ENCODE measurements at regions not wholly inside any gene's neighbourhood (a gene's known extent, or its start where the extent isn't known, plus 50 kb on each side); places are given as distances from the start of the nearest gene placed in this dataset.

DNA sequence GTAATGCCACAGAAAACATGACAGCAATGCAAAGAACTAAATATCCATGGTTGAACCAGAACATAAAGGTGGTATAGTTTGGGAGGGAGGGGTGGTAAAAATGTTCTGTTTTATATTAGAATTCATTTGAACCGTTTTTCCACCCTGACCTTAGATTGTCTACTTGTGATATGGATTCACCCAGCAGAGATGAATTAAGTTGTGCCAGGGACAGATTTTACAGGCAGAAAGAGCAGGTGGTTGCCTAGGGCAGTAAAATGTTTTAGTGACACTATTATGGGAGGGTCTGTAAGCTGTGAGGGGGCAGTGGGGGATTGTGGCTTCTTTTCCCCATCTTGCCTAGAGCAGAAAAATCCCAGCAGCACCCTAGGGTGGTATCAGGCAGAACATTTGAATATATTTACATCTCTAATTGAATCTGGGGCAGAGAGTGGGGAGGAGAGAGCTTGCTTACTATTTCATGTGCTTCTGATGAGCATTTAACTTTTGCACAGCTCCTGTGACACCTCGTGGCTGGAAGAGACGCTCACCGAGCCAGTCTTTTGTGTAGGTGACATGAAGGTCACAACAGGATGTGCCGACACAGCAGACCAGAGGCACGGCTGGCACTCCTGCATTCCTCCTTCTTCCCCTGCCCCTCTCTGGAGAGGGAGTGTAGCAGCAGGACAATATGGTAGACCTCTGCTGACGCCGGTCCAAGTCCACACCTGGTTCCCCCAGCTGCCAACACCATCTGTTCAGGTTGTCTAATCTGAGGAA, 452.3 kb downstream of the IRS2 start:
- Histone ChIP-seq H3K36me3 (no peaks in the 10 kb centered on the region), H3K9ac (ENCODE audit: low read depth in 2 of 2, low read length in 2 of 2) (no peak overlapping the region), H3K27me3 (no peaks in the 10 kb centered on the region), H3K27ac (no peak overlapping the region), H3K4me3 (no peak overlapping the region), H3K9me3 (no peaks in the 10 kb centered on the region), H3K4me1 (no peaks in the 10 kb centered on the region)
- no peak for DNase-seq
- TF ChIP-seq, protein P1, sequence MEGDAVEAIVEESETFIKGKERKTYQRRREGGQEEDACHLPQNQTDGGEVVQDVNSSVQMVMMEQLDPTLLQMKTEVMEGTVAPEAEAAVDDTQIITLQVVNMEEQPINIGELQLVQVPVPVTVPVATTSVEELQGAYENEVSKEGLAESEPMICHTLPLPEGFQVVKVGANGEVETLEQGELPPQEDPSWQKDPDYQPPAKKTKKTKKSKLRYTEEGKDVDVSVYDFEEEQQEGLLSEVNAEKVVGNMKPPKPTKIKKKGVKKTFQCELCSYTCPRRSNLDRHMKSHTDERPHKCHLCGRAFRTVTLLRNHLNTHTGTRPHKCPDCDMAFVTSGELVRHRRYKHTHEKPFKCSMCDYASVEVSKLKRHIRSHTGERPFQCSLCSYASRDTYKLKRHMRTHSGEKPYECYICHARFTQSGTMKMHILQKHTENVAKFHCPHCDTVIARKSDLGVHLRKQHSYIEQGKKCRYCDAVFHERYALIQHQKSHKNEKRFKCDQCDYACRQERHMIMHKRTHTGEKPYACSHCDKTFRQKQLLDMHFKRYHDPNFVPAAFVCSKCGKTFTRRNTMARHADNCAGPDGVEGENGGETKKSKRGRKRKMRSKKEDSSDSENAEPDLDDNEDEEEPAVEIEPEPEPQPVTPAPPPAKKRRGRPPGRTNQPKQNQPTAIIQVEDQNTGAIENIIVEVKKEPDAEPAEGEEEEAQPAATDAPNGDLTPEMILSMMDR (IDR thresholded peaks at IDR 0.05) = no peak
- intact Hi-C loops (cut with DNase I) = loop anchor here (10.0 kb wide), 1 partner anchor 451 kb away; the partner anchor contains the start of gene IRS2

DNA sequence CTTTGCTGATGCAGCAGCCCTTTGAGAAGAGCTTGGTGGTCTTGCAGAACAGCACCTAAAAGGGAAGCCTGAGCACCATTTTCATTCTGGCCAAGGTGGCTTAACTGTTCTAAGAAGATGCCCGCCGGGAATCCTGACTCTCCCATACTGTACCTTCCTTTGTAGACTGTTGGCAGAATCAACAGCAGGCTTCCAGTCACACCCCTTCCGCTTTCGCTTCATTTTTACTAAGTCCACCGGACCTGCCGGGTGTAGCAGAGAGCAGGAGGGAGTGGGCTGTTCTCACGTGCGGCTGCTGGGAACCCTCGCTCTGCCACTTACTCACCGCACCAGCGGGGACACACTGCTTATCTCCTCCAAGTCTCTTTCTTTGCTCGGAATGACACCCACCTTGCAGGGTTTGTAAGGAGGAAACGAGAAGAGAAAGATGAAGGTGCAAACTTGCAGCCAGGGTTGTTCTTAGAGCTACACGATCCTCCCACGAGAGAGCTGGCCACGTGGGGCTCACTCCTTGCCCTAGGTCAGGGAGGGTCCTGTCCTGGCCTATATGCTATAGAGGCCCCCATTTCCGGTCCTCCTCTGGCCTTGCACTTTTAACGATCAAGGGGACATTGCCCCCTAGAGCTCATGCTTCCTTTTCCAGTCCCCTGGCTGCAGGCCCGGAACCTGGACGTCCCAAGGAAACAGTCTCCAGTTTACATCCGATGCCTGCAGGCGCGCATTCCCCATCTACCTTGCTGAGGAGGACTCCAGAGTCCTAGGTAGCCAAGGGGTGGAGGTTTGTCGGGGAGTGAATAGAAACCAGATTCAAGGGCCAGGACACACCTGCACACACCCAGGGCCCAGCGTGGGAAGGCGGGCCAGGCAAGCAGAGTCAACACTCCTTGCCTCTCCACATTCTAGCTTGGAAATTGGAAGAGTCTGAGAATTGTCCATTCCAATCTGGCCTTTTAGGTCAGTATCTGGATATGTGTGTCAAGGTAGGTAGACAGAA, 453.6 kb downstream of the IRS2 start:
- H3K4me1 ChIP-seq = no peaks in the 10 kb centered on the region

DNA sequence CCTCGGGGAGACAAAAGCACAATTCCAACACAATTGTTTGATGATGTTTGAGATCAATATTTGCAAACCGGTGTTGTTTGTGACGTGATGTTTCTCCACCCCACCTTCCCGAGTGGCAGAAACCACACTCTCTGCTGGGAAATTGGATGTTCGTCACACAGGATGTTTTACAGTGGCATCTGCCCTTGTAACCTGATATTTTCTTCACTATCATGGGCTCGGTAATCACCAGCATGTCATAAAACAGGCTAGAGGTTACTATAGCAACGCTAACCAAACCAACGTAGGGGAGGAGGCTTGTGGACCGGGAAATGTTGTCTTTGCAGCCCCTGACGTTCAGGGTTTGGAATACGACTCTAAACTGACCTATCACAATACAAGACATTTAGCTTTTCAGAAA, 454.5 kb downstream of the IRS2 start:
- no peaks in the 10 kb centered on the region for H3K36me3 ChIP-seq
- TF ChIP-seq, protein P1 (IDR thresholded peaks at IDR 0.05) = no peak
- peak overlapping the region; percentile 29 for H3K27ac ChIP-seq
- H3K9me3 ChIP-seq = no peaks in the 10 kb centered on the region
- no peak for DNase-seq
- H3K4me1 ChIP-seq = no peaks in the 10 kb centered on the region
- no peak overlapping the region for H3K9ac ChIP-seq (ENCODE audit: low read depth in 2 of 2, low read length in 2 of 2)
- intact Hi-C loops (cut with DNase I) = loop anchor here (10.0 kb wide), 1 partner anchor 453 kb away; the partner anchor contains the start of gene IRS2
- no peak overlapping the region for H3K4me3 ChIP-seq
- H3K27me3 ChIP-seq = no peaks in the 10 kb centered on the region

More for the DNA sequence above, 453.6 kb downstream of the IRS2 start:
- Histone ChIP-seq H3K4me3 (peak overlapping the region; percentile 8), H3K27ac (peak overlapping the region; percentile 29), H3K9ac (ENCODE audit: low read depth in 2 of 2, low read length in 2 of 2) (no peak overlapping the region), H3K36me3 (no peaks in the 10 kb centered on the region), H3K27me3 (no peaks in the 10 kb centered on the region), H3K9me3 (no peaks in the 10 kb centered on the region)
- TF ChIP-seq, protein P1 (IDR thresholded peaks at IDR 0.05) = no peak
- intact Hi-C loops (cut with DNase I) = loop anchor here (10.0 kb wide), 1 partner anchor 452 kb away; the partner anchor contains the start of gene IRS2
- DNase-seq = peak; percentile 36

DNA sequence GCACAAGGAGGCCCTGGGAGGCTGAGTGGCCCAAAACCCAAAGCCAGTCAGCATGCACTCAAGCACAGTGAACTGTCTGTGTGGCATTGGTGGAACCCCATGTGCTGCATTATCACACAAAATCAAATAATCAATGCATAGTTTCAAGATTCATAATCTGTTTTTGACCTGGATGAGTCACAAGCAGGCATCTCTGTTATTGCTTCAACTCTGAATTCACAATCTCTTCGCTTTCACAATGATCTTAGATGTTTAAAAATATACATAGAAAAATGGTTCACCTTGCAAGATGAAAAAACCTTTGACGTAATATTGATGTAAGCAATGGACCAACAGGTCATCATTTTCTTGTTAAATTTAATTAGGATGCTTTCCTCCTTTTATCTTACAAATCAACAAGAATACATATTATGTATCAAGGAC, 455.4 kb downstream of the IRS2 start:
- Histone ChIP-seq H3K9me3 (no peaks in the 10 kb centered on the region), H3K4me1 (no peaks in the 10 kb centered on the region), H3K9ac (ENCODE audit: low read depth in 2 of 2, low read length in 2 of 2) (no peak overlapping the region), H3K4me3 (no peak overlapping the region), H3K36me3 (no peaks in the 10 kb centered on the region), H3K27ac (no peak overlapping the region), H3K27me3 (no peaks in the 10 kb centered on the region)
- no peak for DNase-seq
- intact Hi-C loops (cut with DNase I) = loop anchor here (10.0 kb wide), 1 partner anchor 454 kb away; the partner anchor contains the start of gene IRS2
- TF ChIP-seq, protein P1 (IDR thresholded peaks at IDR 0.05) = no peak

DNA sequence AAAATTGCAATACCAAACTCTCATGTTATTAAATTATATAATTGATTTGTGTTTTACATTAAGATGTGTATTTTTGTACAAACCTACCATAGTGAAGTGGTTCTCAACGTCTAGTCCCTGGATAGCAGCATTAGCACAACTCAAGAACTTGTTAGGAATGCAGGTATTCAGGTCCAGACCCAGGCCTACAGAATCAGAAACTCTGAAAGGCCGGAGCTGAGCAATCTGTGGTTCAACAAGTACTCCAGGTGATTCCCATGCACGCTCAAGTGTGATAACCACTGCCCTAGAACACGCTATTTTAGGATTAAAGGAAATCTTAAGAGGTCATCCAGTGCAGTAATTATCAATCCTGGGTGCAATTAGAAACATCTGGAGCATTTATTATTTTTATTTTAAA, 456.3 kb downstream of the IRS2 start:
- Histone ChIP-seq H3K36me3 (no peaks in the 10 kb centered on the region), H3K4me1 (no peaks in the 10 kb centered on the region), H3K4me3 (no peak overlapping the region), H3K27ac (no peak overlapping the region), H3K27me3 (no peaks in the 10 kb centered on the region), H3K9me3 (no peaks in the 10 kb centered on the region), H3K9ac (ENCODE audit: low read depth in 2 of 2, low read length in 2 of 2) (no peak overlapping the region)
- no peak for DNase-seq
- TF ChIP-seq, protein P1 (IDR thresholded peaks at IDR 0.05) = no peak
- intact Hi-C loops (cut with DNase I) = loop anchor here (10.0 kb wide), 1 partner anchor 455 kb away; the partner anchor contains the start of gene IRS2
